Lower leg skin (tissue), 4 donors: ENCODE measurements at regions not wholly inside any gene's neighbourhood (a gene's known extent, or its start where the extent isn't known, plus 50 kb on each side); places are given as distances from the start of the nearest gene placed in this dataset.

ENCODE experiments used
- DNase-seq, 2 donors: peaks; one replicate each; pipeline ENCODE4 v3.0.0-alpha.2; 2019; ENCODE audit warnings: low spot score in 2 of 2
- H3K4me3 ChIP-seq: fragments of 200-600 bp; sonication (generic); 2 replicates; pipeline ENCODE4 v1.5.1; 2017; ENCODE audit warnings: mild to moderate bottlenecking, low read depth; ENCODE audit not compliant: poor library complexity, severe bottlenecking
- POLR2A ChIP-seq, 2 donors: fragments of 450-650 bp; IDR thresholded peaks; one replicate each; pipeline ENCODE4 v1.6.1; 2016 to 2017; ENCODE audit warnings: antibody characterized with exemption in 2 of 2, mild to moderate bottlenecking in 1 of 2, moderate library complexity in 1 of 2
- WGBS, 2 donors: methylation state at CpG; one replicate each; pipeline ENCODE4 v1.1.5; 2018; 5-methylcytosine and 5-hydroxymethylcytosine counted together
- intact Hi-C: fragments of 100-400 bp; cut with DNase I; formaldehyde crosslinking; loops from one replicate; pipeline ENCODE4 v1.15.0; 2023; ENCODE audit warnings: low total_unique reads
- TF ChIP-seq, protein P1 (sequence below), 3 donors: fragments of 450-650 bp; IDR thresholded peaks; one replicate each; pipeline ENCODE4 v1.5.1; 2016; ENCODE audit warnings: antibody characterized with exemption in 3 of 3, mild to moderate bottlenecking in 3 of 3, moderate library complexity in 2 of 3

DNA sequence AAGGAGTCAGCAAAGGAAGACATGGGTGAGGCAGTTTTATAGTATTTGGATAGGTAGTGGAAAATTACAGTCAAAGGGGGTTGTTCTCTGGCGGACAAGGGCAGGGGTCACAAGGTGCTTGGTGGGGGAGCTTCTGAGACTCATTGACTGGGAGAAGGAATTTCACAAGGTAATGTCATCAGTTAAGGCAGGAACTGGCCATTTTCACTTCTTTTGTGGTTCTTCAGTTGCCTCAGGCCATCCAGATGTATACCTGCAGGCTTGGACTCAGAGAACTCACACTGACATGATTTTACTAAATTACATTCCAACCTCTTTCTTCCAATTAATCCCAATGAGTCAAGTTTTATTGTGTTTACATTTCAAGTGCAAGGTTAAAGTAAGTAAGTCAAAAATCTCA is 240.5 kb upstream of the API5 start:
- 77 to 83% methylated on average over 1 of the region's 1 CpG for WGBS, 2 donors
- H3K4me3 ChIP-seq: no peak overlapping the region
- intact Hi-C loops: no loop called here
- TF ChIP-seq, protein P1, sequence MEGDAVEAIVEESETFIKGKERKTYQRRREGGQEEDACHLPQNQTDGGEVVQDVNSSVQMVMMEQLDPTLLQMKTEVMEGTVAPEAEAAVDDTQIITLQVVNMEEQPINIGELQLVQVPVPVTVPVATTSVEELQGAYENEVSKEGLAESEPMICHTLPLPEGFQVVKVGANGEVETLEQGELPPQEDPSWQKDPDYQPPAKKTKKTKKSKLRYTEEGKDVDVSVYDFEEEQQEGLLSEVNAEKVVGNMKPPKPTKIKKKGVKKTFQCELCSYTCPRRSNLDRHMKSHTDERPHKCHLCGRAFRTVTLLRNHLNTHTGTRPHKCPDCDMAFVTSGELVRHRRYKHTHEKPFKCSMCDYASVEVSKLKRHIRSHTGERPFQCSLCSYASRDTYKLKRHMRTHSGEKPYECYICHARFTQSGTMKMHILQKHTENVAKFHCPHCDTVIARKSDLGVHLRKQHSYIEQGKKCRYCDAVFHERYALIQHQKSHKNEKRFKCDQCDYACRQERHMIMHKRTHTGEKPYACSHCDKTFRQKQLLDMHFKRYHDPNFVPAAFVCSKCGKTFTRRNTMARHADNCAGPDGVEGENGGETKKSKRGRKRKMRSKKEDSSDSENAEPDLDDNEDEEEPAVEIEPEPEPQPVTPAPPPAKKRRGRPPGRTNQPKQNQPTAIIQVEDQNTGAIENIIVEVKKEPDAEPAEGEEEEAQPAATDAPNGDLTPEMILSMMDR (IDR thresholded peaks at IDR 0.05): no peak
- no peak for TF ChIP-seq POLR2A (IDR thresholded peaks at IDR 0.05)
- no peak for DNase-seq

DNA sequence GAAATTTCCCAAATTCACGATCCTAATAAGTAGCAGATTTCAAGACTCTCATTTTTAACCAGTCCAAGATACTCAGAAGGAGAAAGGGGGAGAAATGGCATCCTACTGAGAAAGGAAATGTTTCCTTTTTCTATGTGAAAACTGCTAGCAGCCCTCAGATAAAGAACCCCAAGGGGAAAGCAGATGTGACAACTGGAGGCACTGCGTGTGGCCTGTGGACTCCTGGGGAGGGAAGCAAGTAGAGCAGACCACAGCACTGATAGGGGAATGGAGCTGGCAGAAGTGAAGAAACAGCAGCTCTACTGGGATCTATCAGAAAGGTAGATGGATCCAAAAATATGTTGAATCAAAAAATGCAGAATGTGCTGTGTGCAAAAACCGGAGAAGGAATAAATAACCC is 239.7 kb upstream of the API5 start:
- TF ChIP-seq POLR2A (IDR thresholded peaks at IDR 0.05): no peak
- TF ChIP-seq, protein P1 (IDR thresholded peaks at IDR 0.05): no peak

DNA sequence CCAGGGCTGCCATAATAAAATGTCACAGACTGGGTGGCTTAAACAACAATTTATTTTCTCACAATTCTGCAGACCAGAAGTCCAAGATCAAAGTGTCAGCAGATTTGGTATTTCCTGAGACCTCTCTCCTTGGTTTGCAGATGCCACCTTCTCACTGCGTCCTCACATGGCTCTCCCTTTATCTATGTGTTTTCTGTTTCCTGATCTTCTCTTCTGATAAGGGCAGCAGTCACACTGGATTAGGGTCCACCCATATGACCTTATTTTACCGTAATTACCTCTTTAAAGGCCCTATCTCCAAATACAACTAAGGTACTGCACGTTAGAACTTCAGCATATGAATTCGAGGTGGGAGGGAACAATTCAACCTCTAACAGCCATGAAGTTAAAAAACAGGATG is 238.9 kb upstream of the API5 start:
- WGBS, 2 donors: 53 to 69% methylated on average over 4 of the region's 4 CpGs
- no peak for TF ChIP-seq POLR2A (IDR thresholded peaks at IDR 0.05)
- TF ChIP-seq, protein P1 (IDR thresholded peaks at IDR 0.05): no peak
- intact Hi-C loops: no loop called here
- no peak overlapping the region for H3K4me3 ChIP-seq
- DNase-seq: no peak

More for the DNA sequence above, 239.7 kb upstream of the API5 start:
- H3K4me3 ChIP-seq: no peak overlapping the region
- intact Hi-C loops: no loop called here
- 31 to 35% methylated on average over 3 of the region's 3 CpGs for WGBS, 2 donors
- no peak for DNase-seq

DNA sequence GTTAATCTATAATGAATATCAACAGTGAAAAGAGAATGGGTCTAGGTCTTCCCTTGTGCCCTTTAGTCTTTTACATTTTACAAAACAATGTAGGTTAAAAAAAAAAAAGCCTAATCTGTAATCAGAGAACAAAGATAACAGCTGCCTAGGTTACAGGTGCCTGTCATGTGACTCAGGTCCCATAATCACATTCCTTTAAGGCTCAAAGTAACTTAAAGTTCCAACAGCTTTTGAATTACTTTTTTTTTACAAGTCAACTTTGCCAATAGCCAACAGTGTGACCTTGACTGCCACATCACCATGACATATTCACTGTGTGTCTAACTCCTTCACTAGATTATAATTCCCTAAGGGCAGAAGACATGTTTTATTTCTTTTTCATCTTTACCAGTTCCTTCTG is 237.0 kb upstream of the API5 start:
- intact Hi-C loops: no loop called here
- no peak for TF ChIP-seq POLR2A (IDR thresholded peaks at IDR 0.05)
- TF ChIP-seq, protein P1 (IDR thresholded peaks at IDR 0.05): no peak
- DNase-seq: no peak
- no peak overlapping the region for H3K4me3 ChIP-seq

DNA sequence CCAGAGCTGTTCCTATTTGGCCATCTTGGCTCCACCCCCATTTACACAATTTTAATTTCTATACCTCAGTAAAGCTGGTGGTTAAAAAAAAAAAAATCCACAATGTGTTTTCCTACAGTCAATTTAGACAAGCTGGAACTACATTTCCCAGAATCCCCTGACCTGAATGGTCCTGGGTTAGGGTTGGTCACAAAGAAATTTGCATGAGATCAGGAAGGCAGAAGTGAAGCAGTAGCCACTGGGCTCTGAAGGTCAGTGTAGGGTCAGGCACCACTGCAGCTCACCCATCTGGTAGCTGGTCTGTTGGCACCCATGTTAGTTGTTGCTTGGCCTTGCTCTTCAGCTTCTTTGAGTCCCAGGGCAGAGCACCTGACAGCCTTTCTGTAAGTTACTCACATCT is 210.7 kb upstream of the API5 start:
- TF ChIP-seq POLR2A (IDR thresholded peaks at IDR 0.05): no peak
- TF ChIP-seq, protein P1 (IDR thresholded peaks at IDR 0.05): no peak
- no peak for DNase-seq
- no peak overlapping the region for H3K4me3 ChIP-seq
- intact Hi-C loops: no loop called here

DNA sequence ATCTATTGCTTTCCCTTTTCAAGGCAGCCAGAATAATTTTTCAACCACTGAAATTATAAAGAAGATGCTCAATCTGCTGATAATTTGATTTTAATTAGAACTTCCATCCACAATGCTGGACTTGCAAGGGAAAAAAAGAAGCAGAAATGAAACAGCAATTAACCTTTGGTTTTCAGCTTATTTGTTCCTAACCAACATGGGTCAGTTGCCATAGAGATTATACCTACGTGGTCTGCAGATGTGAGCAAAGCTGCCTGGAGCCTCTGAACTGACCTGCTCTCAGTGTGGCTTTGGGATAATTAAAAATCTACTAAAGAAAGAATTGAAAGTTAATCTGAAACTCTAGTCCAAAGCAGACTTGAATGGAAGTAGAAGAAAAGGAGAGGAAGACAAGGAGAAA is 195.7 kb upstream of the API5 start:
- TF ChIP-seq POLR2A (IDR thresholded peaks at IDR 0.05): no peak
- TF ChIP-seq, protein P1 (IDR thresholded peaks at IDR 0.05): no peak
- DNase-seq: no peak
- intact Hi-C loops: no loop called here
- 47 to 52% methylated on average over 1 of the region's 1 CpG for WGBS, 2 donors
- no peak overlapping the region for H3K4me3 ChIP-seq
